NCI-H1417 (cell line): ENCODE measurements at regions not wholly inside any gene's neighbourhood (a gene's known extent, or its start where the extent isn't known, plus 50 kb on each side); places are given as distances from the start of the nearest gene placed in this dataset.
A peak's percentile ranks its signal among the peaks of the same experiment; 100 is the strongest.

Experiments
- DNase-seq, 3 experiments: peaks; one replicate each; lab custom pipeline; 2025; lab: John Stamatoyannopoulos, UW

GRCh38 chr9:134275375-134275774 is 50.9 kb upstream of the RXRA start:
- DNase-seq, result no peak

- DNase-seq, result peak in 2 of 3 experiments; percentile 8 to 42
These were observed 49.6 kb upstream of the RXRA start for GRCh38 chr9:134276453-134277245.
